ENCODE measurements at regions not wholly inside any gene's neighbourhood (a gene's known extent, or its start where the extent isn't known, plus 50 kb on each side); places are given as distances from the start of the nearest gene placed in this dataset.

DNA sequence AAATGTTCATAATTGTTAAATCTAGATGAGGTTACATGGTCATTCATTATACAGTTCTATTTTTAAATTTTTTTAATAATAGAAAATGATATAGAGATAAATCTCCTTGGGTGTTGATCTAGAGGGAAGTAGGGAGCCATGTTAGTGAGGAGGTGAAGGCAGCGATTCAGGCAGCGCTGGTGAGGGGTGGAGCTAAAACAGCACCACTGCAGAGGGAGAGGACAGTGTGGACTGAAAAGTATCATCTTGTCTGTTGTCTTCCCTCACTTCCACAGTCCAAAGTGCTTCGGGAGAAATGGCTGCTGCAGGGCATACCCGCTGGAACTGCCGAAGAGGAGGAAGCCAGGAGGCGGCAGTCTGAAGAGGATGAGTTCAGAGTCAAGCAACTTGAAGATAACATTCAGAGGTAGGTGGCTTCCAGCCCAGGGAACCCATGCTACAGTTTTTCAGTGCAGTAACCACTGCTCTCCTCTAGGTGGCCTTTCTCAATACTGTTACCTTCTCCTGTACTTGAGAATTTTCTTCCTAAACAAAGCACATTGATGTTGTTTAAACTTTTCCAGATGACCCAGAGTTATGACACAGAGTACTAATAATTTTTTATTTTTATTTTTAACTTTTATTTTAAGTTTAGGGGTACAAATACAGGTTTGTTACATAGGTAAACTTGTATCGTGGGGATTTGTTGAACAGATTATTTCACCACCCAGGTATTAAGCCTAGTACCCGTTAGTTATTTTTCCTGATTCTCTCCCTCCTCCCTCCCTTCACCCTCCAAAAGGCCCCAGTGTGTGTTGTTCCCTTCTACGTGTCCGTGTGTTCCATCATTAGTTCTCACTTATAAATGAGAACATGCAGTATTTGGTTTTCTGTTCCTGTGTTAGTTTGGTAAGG is 100.5 kb downstream of the PALM2AKAP2 start:
- H3K4me3 ChIP-seq (ENCODE audit: low read length) = no peak overlapping the region
- WGBS (ENCODE audit: insufficient coverage, insufficient read length) = no CpG with 5 or more reads among the region's 10 CpGs
- no peaks in the 10 kb centered on the region for H3K4me1 ChIP-seq (ENCODE audit: control insufficient read depth, insufficient read depth, low read length)
- no peaks in the 10 kb centered on the region for H3K36me3 ChIP-seq (ENCODE audit: control insufficient read depth, insufficient read depth, low read length)
- no peaks in the 10 kb centered on the region for H3K27me3 ChIP-seq (ENCODE audit: control insufficient read depth, insufficient read depth, low read length)
- H3K9me3 ChIP-seq (ENCODE audit: control insufficient read depth, insufficient read depth, low read length) = no peaks in the 10 kb centered on the region
- DNase-seq (ENCODE audit: low read depth, low spot score) = peak; percentile 33
- no peak overlapping the region for H3K27ac ChIP-seq (ENCODE audit: low read length)

DNA sequence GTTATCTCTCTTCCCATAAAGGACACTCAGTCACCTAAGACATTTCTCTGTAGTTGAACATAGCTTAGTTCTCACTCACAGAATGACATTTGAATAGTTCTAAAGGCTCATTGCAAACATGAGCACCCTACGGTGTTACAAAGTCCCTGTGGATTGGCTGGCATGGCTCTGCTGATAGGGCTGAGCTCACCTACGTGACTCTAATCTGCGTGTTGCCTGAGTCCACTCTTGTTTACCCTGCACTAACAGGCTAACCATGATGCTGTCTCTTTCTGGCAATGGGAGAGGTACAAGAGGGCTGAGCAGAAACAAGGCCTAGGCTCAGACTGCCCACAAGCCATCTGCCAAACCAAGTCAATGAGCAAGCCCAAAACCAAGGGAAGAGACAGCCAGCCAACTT is 103.6 kb downstream of the PALM2AKAP2 start:
- no peak for DNase-seq (ENCODE audit: low read depth, low spot score)
- no peaks in the 10 kb centered on the region for H3K9me3 ChIP-seq (ENCODE audit: control insufficient read depth, insufficient read depth, low read length)
- no peak overlapping the region for H3K4me3 ChIP-seq (ENCODE audit: low read length)
- no CpG with 5 or more reads among the region's 3 CpGs for WGBS (ENCODE audit: insufficient coverage, insufficient read length)
- H3K4me1 ChIP-seq (ENCODE audit: control insufficient read depth, insufficient read depth, low read length) = no peaks in the 10 kb centered on the region
- no peak overlapping the region for H3K27ac ChIP-seq (ENCODE audit: low read length)
- no peaks in the 10 kb centered on the region for H3K27me3 ChIP-seq (ENCODE audit: control insufficient read depth, insufficient read depth, low read length)
- H3K36me3 ChIP-seq (ENCODE audit: control insufficient read depth, insufficient read depth, low read length) = no peaks in the 10 kb centered on the region

- Histone ChIP-seq H3K36me3 (ENCODE audit: control insufficient read depth, insufficient read depth, low read length) (no peaks in the 10 kb centered on the region), H3K9me3 (ENCODE audit: control insufficient read depth, insufficient read depth, low read length) (no peaks in the 10 kb centered on the region), H3K4me1 (ENCODE audit: control insufficient read depth, insufficient read depth, low read length) (no peaks in the 10 kb centered on the region), H3K4me3 (ENCODE audit: low read length) (no peak overlapping the region), H3K27ac (ENCODE audit: low read length) (no peak overlapping the region), H3K27me3 (ENCODE audit: control insufficient read depth, insufficient read depth, low read length) (no peaks in the 10 kb centered on the region)
- DNase-seq (ENCODE audit: low read depth, low spot score) = no peak
- WGBS (ENCODE audit: insufficient coverage, insufficient read length) = no CpG with 5 or more reads among the region's 6 CpGs
Measured at GRCh38 chr9:109886041-109886440, 106.0 kb downstream of the PALM2AKAP2 start.

DNA sequence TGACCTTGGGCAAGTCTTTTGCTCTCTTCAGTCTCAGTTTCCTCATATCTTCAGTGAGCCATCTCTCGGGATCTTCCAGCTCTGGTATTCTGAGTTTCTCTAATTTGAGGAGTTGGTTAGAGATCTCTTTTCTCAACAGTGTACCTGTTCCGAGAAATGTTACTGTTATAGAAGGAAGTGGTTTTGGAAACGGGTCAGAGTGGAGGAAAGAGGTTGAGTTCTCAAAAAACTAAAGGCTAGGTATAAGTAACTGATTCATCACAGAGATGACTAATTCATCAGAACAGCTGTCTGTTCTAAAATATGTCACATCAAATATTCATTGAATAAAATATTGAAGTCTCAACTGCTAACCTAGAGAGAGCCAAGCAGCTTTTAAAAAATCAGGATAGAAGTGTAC is 106.6 kb downstream of the PALM2AKAP2 start:
- no peak overlapping the region for H3K4me3 ChIP-seq (ENCODE audit: low read length)
- no peaks in the 10 kb centered on the region for H3K27me3 ChIP-seq (ENCODE audit: control insufficient read depth, insufficient read depth, low read length)
- no peak overlapping the region for H3K27ac ChIP-seq (ENCODE audit: low read length)
- no peaks in the 10 kb centered on the region for H3K9me3 ChIP-seq (ENCODE audit: control insufficient read depth, insufficient read depth, low read length)
- H3K4me1 ChIP-seq (ENCODE audit: control insufficient read depth, insufficient read depth, low read length) = no peaks in the 10 kb centered on the region
- H3K36me3 ChIP-seq (ENCODE audit: control insufficient read depth, insufficient read depth, low read length) = no peaks in the 10 kb centered on the region
- DNase-seq (ENCODE audit: low read depth, low spot score) = no peak
- WGBS (ENCODE audit: insufficient coverage, insufficient read length) = no CpG with 5 or more reads among the region's 3 CpGs

- Histone ChIP-seq H3K27me3 (ENCODE audit: control insufficient read depth, insufficient read depth, low read length) (no peaks in the 10 kb centered on the region), H3K4me3 (ENCODE audit: low read length) (no peak overlapping the region), H3K9me3 (ENCODE audit: control insufficient read depth, insufficient read depth, low read length) (no peaks in the 10 kb centered on the region), H3K36me3 (ENCODE audit: control insufficient read depth, insufficient read depth, low read length) (no peaks in the 10 kb centered on the region), H3K27ac (ENCODE audit: low read length) (no peak overlapping the region), H3K4me1 (ENCODE audit: control insufficient read depth, insufficient read depth, low read length) (no peaks in the 10 kb centered on the region)
- DNase-seq (ENCODE audit: low read depth, low spot score) = no peak
- no CpG with 5 or more reads among the region's 3 CpGs for WGBS (ENCODE audit: insufficient coverage, insufficient read length)
Measured at GRCh38 chr9:109887079-109887478, 107.1 kb downstream of the PALM2AKAP2 start.

DNA sequence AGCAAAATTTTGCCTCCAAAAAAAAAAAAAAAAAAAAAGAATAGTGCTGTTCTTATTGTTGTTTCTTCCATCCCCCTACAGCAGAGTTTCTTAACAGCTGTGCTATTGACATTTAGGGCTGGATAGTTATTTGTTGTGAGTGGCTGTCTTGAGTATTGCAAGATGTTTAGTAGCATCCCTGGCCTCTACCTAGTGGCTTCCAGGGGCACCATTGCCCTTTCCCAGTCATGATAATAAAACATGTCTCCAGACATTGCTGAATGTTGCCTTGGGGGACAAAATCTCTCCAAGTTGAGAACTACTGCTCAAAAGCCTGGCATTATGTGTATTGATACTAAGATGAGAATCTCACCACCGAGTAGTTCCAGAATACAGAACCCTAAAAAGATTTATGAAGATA is 108.7 kb downstream of the PALM2AKAP2 start:
- Histone ChIP-seq H3K27ac (ENCODE audit: low read length) (no peak overlapping the region), H3K9me3 (ENCODE audit: control insufficient read depth, insufficient read depth, low read length) (no peaks in the 10 kb centered on the region), H3K36me3 (ENCODE audit: control insufficient read depth, insufficient read depth, low read length) (no peaks in the 10 kb centered on the region), H3K4me1 (ENCODE audit: control insufficient read depth, insufficient read depth, low read length) (0 out of 2 replicates have a peak, but pooled peaks cover 1% of the 10 kb centered on the region), H3K27me3 (ENCODE audit: control insufficient read depth, insufficient read depth, low read length) (no peaks in the 10 kb centered on the region), H3K4me3 (ENCODE audit: low read length) (no peak overlapping the region)
- no peak for DNase-seq (ENCODE audit: low read depth, low spot score)
- WGBS (ENCODE audit: insufficient coverage, insufficient read length) = no CpG with 5 or more reads among the region's 1 CpG

DNA sequence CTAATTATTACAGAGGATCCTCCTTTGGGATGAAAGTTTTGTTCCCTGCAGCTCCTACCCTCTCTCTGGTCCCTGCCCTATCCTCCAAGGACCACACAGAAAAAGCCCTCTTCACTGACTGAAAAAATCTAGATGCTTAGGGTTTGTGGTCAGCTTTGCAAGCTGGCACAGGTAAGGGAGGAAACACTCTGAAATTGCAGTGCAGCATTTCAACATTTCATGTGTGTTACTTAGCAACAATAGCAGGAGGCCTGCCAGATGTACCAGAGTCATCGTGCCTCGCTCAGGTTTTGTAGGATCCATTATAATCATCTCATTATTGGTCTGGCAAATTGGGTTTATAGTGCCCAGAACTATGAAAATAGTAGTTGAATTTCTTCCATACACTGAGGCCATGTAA is 109.5 kb downstream of the PALM2AKAP2 start:
- H3K36me3 ChIP-seq (ENCODE audit: control insufficient read depth, insufficient read depth, low read length) = no peaks in the 10 kb centered on the region
- WGBS (ENCODE audit: insufficient coverage, insufficient read length) = no CpG with 5 or more reads among the region's 2 CpGs
- no peaks in the 10 kb centered on the region for H3K27me3 ChIP-seq (ENCODE audit: control insufficient read depth, insufficient read depth, low read length)

GRCh38 chr9:109893241-109893640 is 113.2 kb downstream of the PALM2AKAP2 start:
- Histone ChIP-seq H3K9me3 (ENCODE audit: control insufficient read depth, insufficient read depth, low read length) (no peaks in the 10 kb centered on the region), H3K36me3 (ENCODE audit: control insufficient read depth, insufficient read depth, low read length) (no peaks in the 10 kb centered on the region), H3K4me3 (ENCODE audit: low read length) (no peak overlapping the region), H3K27ac (ENCODE audit: low read length) (no peak overlapping the region), H3K27me3 (ENCODE audit: control insufficient read depth, insufficient read depth, low read length) (no peaks in the 10 kb centered on the region), H3K4me1 (ENCODE audit: control insufficient read depth, insufficient read depth, low read length) (0 out of 2 replicates have a peak, but pooled peaks cover 1% of the 10 kb centered on the region)
- WGBS (ENCODE audit: insufficient coverage, insufficient read length) = no CpG with 5 or more reads among the region's 5 CpGs
- DNase-seq (ENCODE audit: low read depth, low spot score) = no peak

More for the DNA sequence above, 109.5 kb downstream of the PALM2AKAP2 start:
- 0 out of 2 replicates have a peak, but pooled peaks cover 1% of the 10 kb centered on the region for H3K4me1 ChIP-seq (ENCODE audit: control insufficient read depth, insufficient read depth, low read length)
- H3K9me3 ChIP-seq (ENCODE audit: control insufficient read depth, insufficient read depth, low read length) = no peaks in the 10 kb centered on the region
- H3K27ac ChIP-seq (ENCODE audit: low read length) = no peak overlapping the region
- no peak overlapping the region for H3K4me3 ChIP-seq (ENCODE audit: low read length)
- no peak for DNase-seq (ENCODE audit: low read depth, low spot score)

- DNase-seq (ENCODE audit: low read depth, low spot score) = no peak
- Histone ChIP-seq H3K27me3 (ENCODE audit: control insufficient read depth, insufficient read depth, low read length) (no peaks in the 10 kb centered on the region), H3K4me1 (ENCODE audit: control insufficient read depth, insufficient read depth, low read length) (0 out of 2 replicates have a peak, but pooled peaks cover 1% of the 10 kb centered on the region), H3K27ac (ENCODE audit: low read length) (no peak overlapping the region), H3K36me3 (ENCODE audit: control insufficient read depth, insufficient read depth, low read length) (no peaks in the 10 kb centered on the region), H3K9me3 (ENCODE audit: control insufficient read depth, insufficient read depth, low read length) (no peaks in the 10 kb centered on the region), H3K4me3 (ENCODE audit: low read length) (no peak overlapping the region)
- WGBS (ENCODE audit: insufficient coverage, insufficient read length) = no CpG with 5 or more reads among the region's 6 CpGs
Measured at GRCh38 chr9:109894473-109894872, 114.5 kb downstream of the PALM2AKAP2 start.

DNA sequence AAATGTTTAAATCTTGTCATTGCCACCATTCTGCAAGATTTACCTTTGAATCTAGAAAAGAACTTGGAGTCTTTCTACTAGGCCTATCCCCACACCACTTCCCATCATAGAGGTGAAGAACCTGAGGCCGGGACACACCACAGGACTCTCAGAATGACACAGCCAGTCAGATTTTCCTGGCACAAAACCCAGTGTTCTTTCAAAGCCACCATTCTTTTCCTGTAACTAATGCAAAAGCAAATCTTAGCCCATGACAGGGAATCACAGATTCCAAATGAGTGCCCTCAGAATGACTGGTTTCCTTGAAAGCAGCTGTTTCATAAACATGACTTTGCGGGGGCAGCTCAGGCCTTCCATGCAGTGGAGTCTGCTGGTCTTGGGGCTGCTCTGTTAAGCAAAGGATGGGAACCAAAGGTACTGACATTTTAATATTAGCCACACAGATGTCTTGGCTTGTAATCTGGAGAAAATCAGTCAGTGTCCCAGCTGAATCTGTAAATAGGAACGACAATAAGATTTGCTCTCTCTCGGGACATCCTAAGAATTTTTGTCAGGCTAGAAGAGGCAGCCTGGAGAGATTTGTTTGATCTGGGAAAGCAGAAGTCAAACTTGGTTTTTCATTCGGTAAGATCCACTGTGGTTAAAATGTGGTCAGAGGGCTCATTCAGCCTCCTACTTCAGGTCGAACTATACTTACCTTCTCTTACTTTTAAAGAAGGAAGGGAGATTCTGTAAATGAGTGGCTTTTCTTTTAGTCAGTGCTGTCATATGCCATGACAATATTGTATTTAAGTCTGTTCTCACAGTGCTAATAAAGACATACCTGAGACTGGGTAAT is 115.1 kb downstream of the PALM2AKAP2 start:
- H3K9me3 ChIP-seq (ENCODE audit: control insufficient read depth, insufficient read depth, low read length) = no peaks in the 10 kb centered on the region
- no CpG with 5 or more reads among the region's 6 CpGs for WGBS (ENCODE audit: insufficient coverage, insufficient read length)
- H3K4me3 ChIP-seq (ENCODE audit: low read length) = no peak overlapping the region
- H3K27me3 ChIP-seq (ENCODE audit: control insufficient read depth, insufficient read depth, low read length) = no peaks in the 10 kb centered on the region
- H3K27ac ChIP-seq (ENCODE audit: low read length) = no peak overlapping the region
- H3K36me3 ChIP-seq (ENCODE audit: control insufficient read depth, insufficient read depth, low read length) = no peaks in the 10 kb centered on the region
- H3K4me1 ChIP-seq (ENCODE audit: control insufficient read depth, insufficient read depth, low read length) = 0 out of 2 replicates have a peak, but pooled peaks cover 1% of the 10 kb centered on the region
- no peak for DNase-seq (ENCODE audit: low read depth, low spot score)

Measured in iPS DF 6.9 (cell line).